ENCODE measurements at regions not wholly inside any gene's neighbourhood (a gene's known extent, or its start where the extent isn't known, plus 50 kb on each side); places are given as distances from the start of the nearest gene placed in this dataset.

DNA sequence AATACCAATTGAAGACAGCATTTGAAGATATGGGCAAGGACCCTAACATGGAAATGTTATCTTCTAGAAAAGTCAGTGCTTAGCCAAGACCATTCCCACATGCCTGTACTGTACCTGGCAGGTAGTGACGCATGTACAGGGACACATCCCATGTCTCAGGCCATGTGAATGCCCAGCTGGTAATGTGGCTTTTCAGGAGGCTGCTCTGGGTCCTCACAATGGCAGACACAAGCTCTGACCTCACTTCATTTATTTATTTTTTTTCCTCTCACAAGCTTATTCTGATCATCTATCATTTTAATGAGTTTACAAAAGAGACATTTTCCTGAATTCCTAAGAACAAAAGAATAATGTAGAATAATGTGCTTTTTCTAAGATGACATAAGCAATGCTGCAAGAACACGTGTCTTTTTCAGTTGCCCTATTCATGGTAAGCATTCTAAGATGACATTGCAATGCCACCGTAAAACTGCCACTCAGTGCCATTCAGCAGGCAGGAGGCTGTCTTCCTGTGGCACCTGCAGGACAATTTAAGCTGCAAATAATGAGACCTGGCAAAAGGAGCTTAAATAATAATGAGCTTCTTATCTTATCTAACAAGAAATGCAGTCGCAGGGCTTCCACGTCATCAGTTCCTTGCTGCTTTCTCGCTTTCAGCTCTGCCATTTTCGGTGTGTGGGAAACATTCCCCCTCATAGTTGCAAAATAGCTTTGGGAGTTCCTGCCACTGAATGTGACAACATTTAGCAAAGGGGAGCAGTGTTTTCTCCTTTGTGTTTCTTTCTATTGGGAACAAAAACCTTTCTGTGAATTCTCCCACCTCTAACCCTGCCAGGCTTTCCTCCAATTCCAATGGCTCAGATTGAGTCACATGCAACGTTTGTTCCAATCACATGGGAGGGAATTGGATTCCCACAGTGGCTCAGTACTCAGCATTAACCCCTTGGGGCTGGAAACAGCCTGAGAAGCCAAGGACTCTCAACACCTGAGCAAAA, 113.0 kb downstream of the SEC23IP start:
- no peak overlapping the region for H2BK20ac ChIP-seq (ENCODE audit: low read depth, low read length, poor library complexity, severe bottlenecking)
- H3K23me2 ChIP-seq (ENCODE audit: insufficient read length, low read depth, low read length, poor library complexity, severe bottlenecking), result no peaks in the 10 kb centered on the region
- no peaks in the 10 kb centered on the region for H3K27me3 ChIP-seq (ENCODE audit: insufficient read depth, low read length)
- no peak overlapping the region for H2BK120ac ChIP-seq (ENCODE audit: low read depth, low read length, poor library complexity, severe bottlenecking)
- peaks cover 5 to 8% of the 10 kb centered on the region in 2 experiments; a peak in 3 of 4 replicates for H3K4me1 Mint-ChIP-seq
- H3T11ph ChIP-seq (ENCODE audit: low read length), result no peak overlapping the region
- H4K8ac ChIP-seq (replicated peaks; ENCODE audit: insufficient read length, low read depth, low read length), result no peak overlapping the region
- no peak overlapping the region for H2BK15ac ChIP-seq (ENCODE audit: low read depth, low read length)
- H2BK12ac ChIP-seq (ENCODE audit: insufficient read length, low read depth, low read length), result no peak overlapping the region
- no peaks in the 10 kb centered on the region for H3K4me1 ChIP-seq (ENCODE audit: insufficient read depth, low read length)
- no peak overlapping the region for H3K14ac ChIP-seq (ENCODE audit: insufficient read depth, low read length)
- H3K79me1 ChIP-seq (ENCODE audit: insufficient read depth, low read depth, low read length, poor library complexity, severe bottlenecking), result no peaks in the 10 kb centered on the region
- H4K20me1 ChIP-seq (ENCODE audit: control insufficient read depth, insufficient read depth, insufficient read length), result no peaks in the 10 kb centered on the region
- no peaks in the 10 kb centered on the region for H3K36me3 Mint-ChIP-seq (ENCODE audit: insufficient read depth in 1 of 3, low read depth in 3 of 3)
- H3K9ac ChIP-seq (ENCODE audit: extremely low read depth, insufficient read length, low read length), result no peak overlapping the region
- no peak overlapping the region for H2AK5ac ChIP-seq (ENCODE audit: insufficient read length, low read length)
- no peak overlapping the region for H3K4me2 ChIP-seq (ENCODE audit: insufficient read depth, insufficient read length, low read length)
- DNase-seq, result peak; percentile 37
- H3K9me3 ChIP-seq (ENCODE audit: control insufficient read depth, low read depth, low read length), result no peaks in the 10 kb centered on the region
- H3K23ac ChIP-seq (ENCODE audit: insufficient read length, low read depth, low read length), result no peak overlapping the region
- TF ChIP-seq CTCF (conservative IDR thresholded peaks at IDR 0.05), result no peak
- no peak overlapping the region for H3K18ac ChIP-seq (ENCODE audit: insufficient read length, low read depth, low read length)
- no peak overlapping the region for H3K27ac ChIP-seq (ENCODE audit: insufficient read length, low read depth, low read length)
- H3K4ac ChIP-seq (ENCODE audit: low read depth, low read length), result no peak overlapping the region
- H4K91ac ChIP-seq (ENCODE audit: insufficient read length, low read depth, low read length), result no peak overlapping the region
- H3K4me3 Mint-ChIP-seq, result no peak overlapping the region
- no peak overlapping the region for H3K56ac ChIP-seq (ENCODE audit: insufficient read length, low read depth, low read length)
- peaks cover 6% of the 10 kb centered on the region for H3K27me3 Mint-ChIP-seq (ENCODE audit: low read depth)
- no peaks in the 10 kb centered on the region; a peak in 2 of 5 replicates for H3K9me3 Mint-ChIP-seq
- H2BK5ac ChIP-seq (ENCODE audit: insufficient read length, low read length), result no peak overlapping the region
- H2AFZ ChIP-seq (ENCODE audit: low read length), result no peak overlapping the region
- no peak overlapping the region for H4K5ac ChIP-seq (ENCODE audit: insufficient read length, low read depth, low read length)
- no CpG with 5 or more reads among the region's 8 CpGs for WGBS (ENCODE audit: extremely low coverage, insufficient read length, low lambda C conversion rate)
- H3K79me2 ChIP-seq (ENCODE audit: insufficient read depth, low read length), result no peaks in the 10 kb centered on the region
- peak overlapping the region in 1 of 3 experiments; percentile 47; a peak in 1 of 7 replicates for H3K27ac Mint-ChIP-seq

Data from H9 (cell line).